Mammary epithelial cell (primary cell): ENCODE measurements at regions not wholly inside any gene's neighbourhood (a gene's known extent, or its start where the extent isn't known, plus 50 kb on each side); places are given as distances from the start of the nearest gene placed in this dataset.

Experiments used
- EZH2 ChIP-seq: IDR thresholded peaks from 2 replicates; pipeline ENCODE4 v1.6.1; 2012; ENCODE audit warnings: low read length, inconsistent platforms, borderline replicate concordance
- TF ChIP-seq, protein P1 (sequence below), 2 donors: IDR thresholded peaks in 1 of 2; conservative IDR thresholded peaks in 1 of 2; 2 replicates each; pipeline ENCODE4 v1.5.1; 2011 to 2012; ENCODE audit warnings: inconsistent platforms in 2 of 2, low read length in 2 of 2, mild to moderate bottlenecking in 2 of 2, control low read depth in 1 of 2, low read depth in 1 of 2; ENCODE audit not compliant: insufficient read depth in 1 of 2; ENCODE audit errors: extremely low read depth in 1 of 2

DNA sequence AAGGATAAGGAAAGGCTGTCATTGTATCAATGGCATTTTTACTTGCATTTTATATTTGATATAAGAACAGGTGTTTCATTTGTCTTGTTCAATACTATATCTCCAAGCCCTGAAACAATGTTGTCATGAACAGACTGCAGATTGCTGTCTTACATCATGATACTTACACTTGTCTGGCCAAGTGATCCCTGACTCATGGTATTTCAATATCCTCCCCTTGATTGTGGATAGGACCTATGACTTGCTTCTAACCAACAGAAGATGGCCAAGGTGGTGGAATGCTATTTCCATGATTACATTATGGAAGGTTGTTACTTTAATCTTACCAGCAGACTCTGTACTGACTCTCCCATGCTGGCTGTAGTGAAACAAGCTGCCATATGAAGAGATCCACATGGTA is 471.1 kb downstream of the CCDC85A start:
- no peak for TF ChIP-seq EZH2
- TF ChIP-seq, protein P1, sequence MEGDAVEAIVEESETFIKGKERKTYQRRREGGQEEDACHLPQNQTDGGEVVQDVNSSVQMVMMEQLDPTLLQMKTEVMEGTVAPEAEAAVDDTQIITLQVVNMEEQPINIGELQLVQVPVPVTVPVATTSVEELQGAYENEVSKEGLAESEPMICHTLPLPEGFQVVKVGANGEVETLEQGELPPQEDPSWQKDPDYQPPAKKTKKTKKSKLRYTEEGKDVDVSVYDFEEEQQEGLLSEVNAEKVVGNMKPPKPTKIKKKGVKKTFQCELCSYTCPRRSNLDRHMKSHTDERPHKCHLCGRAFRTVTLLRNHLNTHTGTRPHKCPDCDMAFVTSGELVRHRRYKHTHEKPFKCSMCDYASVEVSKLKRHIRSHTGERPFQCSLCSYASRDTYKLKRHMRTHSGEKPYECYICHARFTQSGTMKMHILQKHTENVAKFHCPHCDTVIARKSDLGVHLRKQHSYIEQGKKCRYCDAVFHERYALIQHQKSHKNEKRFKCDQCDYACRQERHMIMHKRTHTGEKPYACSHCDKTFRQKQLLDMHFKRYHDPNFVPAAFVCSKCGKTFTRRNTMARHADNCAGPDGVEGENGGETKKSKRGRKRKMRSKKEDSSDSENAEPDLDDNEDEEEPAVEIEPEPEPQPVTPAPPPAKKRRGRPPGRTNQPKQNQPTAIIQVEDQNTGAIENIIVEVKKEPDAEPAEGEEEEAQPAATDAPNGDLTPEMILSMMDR (conservative IDR thresholded peaks at IDR 0.05 in 1 of 2, IDR thresholded peaks at IDR 0.05 in 1 of 2; ENCODE audit: extremely low read depth in 1 of 2, insufficient read depth in 1 of 2, low read depth in 1 of 2, low read length in 2 of 2) = no peak
